ENCODE measurements at regions not wholly inside any gene's neighbourhood (a gene's known extent, or its start where the extent isn't known, plus 50 kb on each side); places are given as distances from the start of the nearest gene placed in this dataset.

DNA sequence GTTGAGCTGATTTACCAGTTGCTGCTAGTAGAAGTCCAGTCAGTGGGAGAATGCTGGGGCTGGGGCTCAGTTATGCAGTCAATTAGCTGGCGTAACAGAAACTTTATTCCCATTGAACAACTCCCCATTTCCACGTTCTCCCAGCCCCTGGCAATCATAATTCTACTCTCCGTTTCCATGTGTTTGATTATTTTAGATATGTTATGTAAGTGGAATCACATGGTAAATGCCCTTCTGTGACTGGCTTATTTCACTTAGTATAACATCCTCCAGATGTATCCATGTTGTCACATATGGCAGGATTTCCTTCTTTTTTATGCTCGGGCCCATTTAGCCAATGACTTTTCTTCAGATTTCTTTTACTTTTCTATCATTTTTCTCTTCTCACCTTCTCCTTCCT is 61.1 kb upstream of the EXOC4 start:
- DNase-seq (ENCODE audit: low read depth in 2 of 2): no peak

DNA sequence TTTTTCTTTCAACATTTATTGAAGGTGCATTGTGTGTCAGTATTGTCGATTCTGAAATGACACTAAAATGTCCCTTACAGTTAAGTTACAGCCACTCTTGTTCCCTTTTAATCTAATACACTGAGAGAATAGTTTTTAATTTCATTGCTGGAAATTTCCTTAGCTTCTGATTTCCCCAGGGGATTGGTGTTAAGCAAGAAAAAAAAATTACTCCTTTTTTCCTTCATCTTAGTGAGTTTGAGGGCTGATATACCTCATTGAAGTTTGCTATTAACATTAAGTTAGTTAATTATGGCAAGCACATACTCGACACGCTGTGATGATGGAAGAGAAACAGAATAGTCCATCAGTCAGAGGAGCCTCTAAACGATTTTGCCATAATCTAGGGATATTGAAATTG is 57.0 kb upstream of the EXOC4 start:
- DNase-seq (ENCODE audit: low read depth in 2 of 2): no peak

DNA sequence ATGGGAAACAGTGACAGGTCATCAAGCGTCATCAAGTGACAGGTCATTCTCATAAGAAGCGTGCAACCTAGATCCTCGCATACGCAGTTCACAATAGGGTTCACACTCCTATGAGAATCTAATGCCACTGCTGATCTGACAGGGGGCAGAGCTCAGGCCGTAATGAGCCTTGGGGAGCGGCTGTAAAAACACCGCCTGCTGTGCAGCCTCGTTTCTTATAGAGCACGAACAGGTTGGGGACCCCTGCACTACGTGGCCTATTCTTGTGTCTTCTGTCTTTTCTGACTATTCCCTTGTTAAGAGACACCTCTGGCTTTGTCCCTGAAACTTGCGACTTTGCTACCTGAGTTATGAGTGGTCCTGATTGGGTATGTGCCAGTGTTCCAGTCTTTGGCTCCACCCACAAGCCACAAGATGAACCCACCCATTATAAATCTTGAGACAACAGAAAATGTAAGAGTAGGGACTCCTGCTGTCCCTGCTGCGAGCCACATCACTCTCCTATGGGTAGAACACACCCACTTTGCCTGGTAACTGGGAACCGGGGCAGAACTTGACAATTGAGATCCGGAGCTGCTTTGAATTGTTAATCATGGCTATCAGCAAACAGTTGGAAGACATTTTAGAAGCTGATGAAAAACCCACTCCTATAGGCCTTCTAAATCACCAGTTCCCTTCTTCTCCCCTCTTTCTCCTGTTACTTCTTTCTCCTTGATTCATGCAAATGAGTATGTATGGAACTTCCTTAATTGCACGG is 55.8 kb upstream of the EXOC4 start:
- no peak for DNase-seq (ENCODE audit: low read depth in 2 of 2)

DNA sequence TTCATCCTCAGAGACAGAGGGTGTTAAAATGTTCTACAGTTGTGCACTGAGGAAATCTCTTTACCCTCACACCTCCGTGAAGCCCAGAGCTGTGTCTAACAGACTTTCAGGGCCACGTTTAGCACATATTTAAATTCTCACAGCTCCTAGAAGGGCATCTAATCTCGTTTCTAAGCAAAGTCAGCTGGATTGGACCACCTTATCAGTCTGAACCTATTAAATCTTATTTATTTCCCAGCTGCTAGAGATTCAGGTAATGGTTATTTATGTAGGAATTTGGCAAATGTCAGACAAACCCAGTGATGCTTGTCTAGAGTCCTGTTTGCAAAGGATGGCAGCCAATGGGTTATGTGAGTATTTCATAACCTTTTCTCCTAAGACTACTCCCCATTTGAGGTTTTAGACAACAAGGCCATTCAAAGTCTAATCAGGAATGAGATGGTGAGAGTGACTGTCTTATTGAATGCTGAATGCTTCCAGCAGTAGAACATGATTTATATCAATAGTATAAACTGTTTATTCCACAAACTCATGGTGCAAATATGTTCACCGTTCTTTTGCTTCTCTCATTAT is 54.8 kb upstream of the EXOC4 start:
- DNase-seq (ENCODE audit: low read depth in 2 of 2): no peak

GRCh38 chr7:133199831-133200230 is 53.0 kb upstream of the EXOC4 start:
- DNase-seq (ENCODE audit: low read depth in 2 of 2): no peak

DNA sequence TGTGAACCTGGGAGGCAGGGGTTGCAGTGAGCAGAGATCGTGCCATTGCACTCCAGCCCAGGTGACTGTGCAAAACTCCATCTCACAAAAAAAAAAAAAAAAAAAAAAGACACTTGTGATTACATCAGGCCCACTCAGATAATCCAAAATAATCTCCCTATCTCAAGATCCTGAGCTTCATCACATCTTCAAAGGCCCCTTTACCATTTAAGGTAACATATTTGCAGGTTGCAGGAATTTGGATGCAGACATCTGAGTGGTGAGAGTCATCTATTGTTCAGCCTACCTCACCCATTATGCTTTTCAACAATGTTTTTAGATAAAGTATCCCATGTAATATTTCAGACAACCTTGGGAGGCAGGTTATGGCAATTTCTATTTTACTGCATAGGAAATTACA is 51.4 kb upstream of the EXOC4 start:
- no peak for DNase-seq (ENCODE audit: low read depth in 2 of 2)

DNA sequence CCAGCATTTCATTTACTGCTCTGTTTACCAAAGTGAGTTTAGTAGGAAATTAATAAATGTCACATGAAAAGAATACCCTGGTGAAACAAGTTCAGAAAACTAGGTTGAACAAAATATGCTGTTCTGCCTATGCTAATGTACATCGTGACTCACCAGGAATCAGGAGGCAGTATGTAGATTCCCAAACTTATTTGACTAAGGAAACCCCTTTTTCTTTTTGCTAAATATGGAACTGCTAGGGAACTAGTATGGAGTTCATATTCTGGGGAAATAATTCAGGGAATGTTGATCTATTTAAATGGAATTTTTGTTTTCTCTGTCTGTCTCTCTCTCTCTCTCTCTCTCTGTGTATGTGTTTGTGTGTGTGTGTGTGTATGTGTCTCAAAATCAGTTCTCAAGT is 49.9 kb upstream of the EXOC4 start:
- no peak for DNase-seq (ENCODE audit: low read depth in 2 of 2)

Data from fibroblast of skin of left quadriceps (primary cell).